ENCODE measurements at regions not wholly inside any gene's neighbourhood (a gene's known extent, or its start where the extent isn't known, plus 50 kb on each side); places are given as distances from the start of the nearest gene placed in this dataset.

DNA sequence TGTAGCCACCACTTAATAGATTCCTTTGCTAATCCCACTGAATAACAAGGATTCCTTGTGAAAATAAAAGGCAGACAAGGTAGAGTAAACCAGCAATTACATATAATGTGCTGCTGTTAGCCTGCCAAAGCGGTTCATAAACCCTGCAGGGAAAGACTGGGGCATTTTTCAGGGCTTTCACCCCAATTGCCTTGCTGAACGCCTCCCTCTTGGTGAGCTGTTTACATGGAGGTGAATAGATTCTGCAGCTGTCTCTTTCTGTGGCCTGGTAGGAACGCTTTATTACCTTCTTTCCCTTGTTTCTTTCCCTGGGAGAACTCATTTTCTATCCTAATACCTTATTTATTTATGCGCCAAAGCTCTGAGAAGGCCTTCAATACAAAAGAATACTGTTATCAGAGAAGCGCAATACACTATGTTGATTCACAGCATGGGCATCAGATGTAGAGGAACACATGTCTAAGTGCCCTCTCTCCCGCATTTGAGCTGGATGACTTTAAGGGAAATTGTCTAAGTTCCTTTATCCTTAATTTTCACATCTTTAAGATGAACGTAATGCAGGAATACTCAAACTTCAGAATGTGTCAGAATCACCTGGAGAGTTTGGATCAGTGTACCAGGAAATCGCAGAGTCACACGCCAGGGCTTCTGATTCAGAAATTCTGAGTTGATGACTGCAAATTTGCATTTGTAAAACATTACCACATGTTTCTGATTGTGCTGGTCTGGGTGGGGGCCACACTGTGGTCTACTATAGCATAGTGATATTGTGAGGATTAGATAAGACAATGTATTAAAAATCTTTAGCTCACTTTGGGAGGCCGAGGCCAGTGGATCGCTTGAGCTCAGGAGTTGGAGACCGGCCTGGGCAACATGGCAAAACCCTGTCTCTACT, 1203.8 kb downstream of the SORCS3 start:
- DNase-seq = no peak

DNA sequence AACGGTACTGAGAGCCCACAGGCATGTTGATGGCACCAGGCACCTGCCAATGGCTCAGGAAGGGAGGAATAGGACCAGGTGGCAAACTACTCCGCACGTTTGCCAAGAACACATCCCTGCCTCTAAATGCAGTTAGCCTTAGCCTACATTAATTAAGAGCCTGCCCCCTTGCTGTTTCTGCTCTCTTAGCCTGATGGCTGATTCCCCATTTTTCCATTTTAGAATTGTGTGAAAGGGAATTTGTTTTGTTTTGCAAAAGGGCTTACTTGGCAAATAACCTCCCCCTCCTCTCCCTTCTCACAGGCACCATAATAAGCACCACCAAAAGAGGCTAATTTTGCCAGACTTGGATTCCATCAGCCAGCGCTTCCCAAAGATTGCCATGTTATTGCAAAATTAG, 1203.2 kb downstream of the SORCS3 start:
- DNase-seq = no peak

DNA sequence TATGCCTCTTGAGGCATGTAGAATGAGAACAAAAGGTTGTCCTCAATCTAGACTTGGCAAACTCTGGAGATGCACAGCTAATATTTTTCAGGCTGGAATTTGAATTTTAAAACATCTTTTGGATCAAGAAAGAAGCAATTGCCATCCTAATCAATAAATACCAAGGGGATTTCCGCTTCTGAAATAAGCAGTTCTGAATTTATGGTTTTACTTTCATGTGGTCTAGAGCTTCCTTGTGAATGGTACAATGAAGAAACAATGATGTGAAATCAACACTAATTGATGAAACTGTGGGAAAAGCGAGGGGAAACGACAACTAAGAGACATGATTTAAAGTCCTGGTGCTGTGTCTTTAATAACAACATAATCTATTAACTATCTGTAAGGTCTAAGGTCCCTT, 1202.7 kb downstream of the SORCS3 start:
- DNase-seq = no peak

DNA sequence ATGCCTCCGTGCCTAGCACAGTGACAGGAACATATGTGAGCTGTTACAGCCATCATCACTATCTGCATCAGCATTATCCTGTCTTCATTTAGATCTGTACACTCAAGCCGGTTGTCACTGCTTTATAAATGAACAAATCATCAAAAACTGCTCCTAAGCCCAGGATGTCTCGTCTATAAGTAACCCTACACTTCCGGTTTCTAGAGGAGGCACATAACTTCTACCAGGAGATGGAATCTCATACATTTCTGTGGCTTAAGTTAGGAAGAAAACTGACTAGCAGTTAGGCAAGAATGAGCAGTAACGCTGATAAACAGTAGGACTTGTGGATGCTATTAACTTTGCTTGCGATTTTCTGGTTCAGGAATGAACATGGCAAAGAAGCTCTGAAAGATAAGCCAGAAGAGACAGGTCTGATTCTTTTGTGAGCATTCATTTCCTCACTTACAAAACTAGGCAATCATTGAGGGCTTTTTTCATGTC, 1199.2 kb downstream of the SORCS3 start:
- DNase-seq = no peak

DNA sequence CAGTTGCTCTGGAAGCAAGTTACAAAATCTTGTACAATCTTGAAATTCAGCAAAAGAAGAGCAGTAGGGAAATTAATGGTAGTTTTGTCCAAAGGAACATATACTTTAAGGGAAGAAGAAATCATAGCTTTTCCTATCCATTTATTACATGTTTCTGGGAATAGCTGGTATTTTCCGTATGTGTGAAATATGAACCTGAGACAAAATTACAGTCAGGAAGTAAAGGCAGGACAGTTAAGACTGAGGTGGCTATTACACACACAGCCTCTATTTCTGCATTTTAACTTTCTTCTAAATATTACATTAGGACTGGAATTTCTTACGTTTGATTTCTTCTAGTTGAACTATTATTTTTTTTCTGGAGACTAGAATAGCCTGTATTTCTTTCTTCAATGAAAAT, 1197.3 kb downstream of the SORCS3 start:
- DNase-seq = no peak

DNA sequence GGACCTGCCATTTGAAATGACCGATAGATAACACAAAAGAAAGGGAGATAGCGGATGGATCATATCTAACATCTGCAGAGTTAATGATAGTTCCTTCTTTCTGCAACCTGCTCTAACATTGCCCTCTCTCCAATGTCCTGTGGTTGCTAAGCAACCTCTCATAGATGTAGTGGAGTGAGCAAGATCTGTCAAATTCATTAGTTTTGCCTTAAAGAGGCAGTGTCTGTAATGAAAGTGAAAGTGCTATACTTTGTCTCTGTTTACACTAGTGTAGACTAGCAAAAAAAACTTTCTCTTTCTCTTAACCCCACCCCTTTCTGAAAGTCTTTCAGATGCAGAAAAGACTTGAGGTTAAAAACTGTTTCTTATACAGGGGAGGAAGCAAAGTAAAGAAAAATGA, 1196.9 kb downstream of the SORCS3 start:
- no peak for DNase-seq

DNA sequence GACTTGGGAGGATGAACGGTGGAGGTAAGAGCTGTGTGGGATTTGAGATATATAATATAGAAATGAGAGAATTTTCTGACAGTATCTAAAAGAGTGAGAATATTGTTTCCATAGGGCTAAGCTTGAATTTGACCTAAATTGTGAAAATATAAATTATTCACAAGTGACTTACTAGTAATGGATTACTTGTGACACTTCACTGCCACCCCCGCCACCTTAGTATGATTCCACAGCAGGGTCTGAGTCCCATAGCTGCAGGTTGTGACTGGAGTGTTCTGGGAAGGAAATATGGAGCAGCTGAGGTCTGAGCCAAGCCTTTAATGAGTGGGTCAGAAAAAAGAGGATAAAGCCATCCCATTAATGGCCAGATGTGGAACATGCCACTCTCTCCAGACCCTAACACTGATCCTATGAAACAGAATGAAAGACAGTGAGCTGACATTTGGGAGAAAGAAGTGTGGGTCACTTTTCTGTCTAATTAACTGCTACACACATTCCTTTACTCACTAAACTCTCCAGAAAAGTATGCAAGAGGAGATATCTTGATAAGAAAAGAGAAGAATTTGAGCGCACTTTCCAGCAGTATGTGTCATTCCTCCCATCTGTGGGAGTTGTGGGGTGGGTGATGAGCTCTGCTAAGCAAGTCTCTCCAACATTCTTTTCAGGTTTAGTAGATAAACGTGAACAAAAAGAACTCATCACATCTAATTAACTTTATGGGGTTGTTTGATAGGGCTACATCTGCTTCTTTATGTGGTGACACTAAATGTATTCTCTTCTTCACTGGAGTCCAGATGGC, 1193.4 kb downstream of the SORCS3 start:
- no peak for DNase-seq

DNA sequence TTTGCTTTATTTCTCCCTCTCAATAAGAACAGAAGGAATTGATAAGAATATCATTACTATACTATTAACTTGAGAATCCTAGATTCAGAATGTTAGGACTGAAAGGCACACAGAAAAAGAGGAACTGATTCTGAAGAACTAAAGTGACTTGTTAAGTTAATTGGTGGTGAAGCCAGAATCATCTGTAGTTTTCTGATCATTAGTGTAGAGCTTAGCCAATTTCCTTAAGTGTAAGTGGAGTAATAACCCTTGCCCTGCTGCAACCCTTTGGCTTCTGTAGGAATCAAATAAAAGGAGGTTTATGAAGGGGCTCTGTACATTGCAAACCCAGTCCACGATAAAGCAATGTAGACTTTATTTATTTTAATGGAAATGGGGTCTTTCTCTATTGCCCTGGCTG, 1186.0 kb downstream of the SORCS3 start:
- DNase-seq = no peak

DNA sequence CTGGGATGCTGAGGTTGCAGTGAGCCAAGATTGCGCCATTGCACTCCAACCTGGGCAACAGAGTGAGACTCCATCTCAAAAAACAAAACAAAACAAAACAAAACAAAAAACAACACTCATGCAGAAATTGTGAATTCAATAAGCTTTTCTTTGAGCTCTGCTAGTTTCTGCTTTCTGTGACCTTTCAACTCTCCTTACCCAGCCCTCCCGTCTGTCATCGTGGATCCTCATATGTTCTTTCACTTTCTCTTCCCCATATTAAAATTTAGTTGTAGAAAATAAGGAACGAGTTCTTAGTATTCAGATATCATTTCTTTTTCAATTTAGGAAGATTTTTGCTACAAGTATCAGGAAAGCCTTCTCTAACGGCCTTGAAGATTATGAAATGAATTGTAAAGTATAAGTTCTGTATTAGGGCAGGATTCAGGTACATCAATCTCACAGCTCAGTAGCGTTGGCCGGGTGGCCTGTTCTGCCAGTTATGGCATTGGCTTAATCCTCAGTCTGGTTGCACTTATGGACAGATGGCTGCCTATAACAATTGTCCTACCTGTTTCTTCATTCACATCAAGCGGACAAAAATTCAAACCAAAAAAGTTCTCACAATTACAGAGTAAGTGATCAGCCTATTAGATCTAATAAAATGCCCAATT, 1167.0 kb downstream of the SORCS3 start:
- DNase-seq = no peak

DNA sequence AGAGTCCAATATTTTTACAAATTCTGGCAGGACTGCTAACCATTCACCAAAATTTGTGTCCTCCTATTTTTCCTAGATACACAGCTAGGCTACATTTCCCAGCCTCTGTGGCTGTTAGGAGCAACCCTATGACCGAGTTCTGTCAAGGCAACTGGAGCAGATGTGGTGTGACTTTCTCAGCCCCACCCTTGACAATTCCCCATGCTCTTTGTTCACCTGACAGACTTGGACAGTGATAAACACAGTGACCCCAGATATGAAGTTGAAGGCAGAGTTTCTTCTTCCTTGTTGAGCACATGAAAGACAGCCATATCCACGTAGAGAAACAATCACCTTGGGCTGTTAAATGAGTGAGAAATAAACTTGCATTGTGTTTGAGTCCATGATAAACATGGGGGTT, 1162.1 kb downstream of the SORCS3 start:
- DNase-seq = no peak

DNA sequence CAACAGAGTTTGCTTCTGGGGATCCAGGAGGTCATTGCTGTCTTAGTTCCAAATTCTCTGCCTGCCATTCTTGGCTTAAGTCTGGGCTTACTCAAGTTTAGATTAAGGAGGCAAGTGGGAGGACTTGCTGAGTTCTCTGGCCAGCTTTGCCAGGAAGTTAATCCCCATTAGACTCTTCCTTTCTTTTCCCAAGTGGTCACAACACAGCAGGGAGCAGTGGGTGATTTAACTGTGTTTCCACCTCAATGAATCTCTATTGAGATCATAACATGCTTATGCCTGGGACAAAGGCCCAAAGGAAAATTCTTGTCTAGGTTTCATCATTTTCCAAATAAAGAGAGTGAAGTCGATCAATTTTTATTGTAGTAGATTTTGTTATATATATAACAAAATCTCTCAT, 1159.6 kb downstream of the SORCS3 start:
- no peak for DNase-seq

DNA sequence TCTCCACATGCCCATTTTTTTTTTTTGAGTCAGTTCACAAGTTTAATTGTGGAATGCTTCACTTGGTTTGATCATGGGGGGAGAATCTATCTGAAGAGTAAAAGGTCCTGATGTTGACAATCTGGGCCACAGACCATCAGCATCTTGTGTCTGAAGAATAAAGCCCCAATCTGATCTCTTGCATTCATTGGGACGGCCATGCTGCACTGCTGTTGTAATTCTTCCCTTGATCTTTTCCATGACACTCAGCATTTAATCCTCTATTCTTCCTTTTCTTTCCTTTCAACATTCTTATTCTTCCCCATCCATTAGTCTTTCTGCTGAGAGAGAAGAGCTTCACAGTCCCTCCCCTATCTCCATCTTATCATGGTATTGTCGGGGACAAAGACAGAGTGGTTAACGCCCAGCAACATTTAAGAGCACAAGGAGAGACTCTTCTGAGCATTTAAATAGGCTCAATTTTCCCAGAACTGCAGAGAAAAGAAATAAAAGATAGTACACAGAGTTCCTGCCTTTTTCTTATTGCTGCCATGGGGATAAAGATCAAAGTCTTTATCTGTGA, 1157.3 kb downstream of the SORCS3 start:
- no peak for DNase-seq

DNA sequence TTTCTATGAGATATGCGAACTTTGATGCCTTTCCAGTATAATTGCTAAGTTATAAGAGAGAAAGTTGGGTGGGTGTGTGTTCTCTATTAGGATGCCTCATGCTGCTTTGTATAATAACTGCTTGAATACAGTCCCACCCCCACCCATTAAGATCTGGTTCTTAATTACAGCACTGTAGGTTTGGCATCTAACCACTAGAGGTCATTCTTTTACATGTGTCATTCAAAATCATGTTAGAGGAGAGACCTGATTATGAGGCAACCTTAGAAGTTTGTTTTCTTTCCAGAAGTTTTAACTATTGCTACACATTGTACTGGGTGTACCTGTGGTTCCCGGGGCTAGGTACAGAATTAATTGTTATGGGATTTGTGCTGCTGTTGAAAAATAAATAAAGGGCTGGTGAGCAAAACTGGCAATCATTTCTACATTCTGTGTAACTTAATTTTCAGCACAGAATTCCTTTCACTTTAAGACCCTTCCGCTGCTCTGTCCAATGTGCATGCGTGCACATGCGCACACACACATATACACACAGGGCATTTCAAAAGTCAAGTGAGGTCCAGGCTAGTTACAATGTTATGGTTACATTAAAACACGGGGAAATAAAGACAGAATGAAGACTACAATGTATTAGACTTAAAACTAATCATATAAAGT, 1156.3 kb downstream of the SORCS3 start:
- no peak for DNase-seq

DNA sequence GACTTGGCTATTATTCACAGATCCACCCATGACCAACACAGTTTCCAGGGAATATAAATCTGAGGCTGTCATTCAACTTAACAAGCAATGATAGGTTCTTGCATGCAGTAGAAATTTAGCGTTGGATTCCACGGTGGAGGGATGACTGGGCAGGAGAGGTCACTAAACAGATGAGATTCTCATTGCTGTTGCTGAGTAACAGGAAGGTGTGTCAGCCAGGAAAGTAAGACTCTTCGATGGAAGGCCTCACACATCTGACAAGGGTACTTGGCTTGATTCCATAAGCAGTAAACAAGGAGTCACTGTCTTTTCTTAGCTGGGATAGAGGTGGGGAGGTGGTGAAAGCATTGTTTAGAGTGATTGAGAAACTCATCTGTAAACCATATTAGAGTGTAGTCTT, 1152.0 kb downstream of the SORCS3 start:
- DNase-seq = no peak

DNA sequence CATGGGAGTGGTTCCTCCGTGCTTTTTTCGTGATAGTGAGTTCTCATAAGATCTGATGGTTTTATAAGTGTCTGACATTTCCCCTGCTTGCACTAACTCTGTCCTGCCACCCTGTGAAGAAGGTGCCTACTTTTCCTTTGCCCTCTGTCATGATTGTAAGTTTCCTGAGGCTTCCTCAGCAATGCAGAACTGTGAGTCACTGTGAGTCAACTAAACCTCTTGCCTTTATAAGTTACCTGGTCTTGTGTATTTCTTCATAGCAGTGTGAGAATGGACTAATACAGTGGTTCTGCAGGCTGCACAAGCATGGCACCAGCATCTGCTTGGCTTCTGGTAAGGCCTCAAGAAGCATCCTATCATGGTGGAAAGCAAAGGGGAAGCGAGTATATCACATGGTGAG, 1144.6 kb downstream of the SORCS3 start:
- no peak for DNase-seq

DNA sequence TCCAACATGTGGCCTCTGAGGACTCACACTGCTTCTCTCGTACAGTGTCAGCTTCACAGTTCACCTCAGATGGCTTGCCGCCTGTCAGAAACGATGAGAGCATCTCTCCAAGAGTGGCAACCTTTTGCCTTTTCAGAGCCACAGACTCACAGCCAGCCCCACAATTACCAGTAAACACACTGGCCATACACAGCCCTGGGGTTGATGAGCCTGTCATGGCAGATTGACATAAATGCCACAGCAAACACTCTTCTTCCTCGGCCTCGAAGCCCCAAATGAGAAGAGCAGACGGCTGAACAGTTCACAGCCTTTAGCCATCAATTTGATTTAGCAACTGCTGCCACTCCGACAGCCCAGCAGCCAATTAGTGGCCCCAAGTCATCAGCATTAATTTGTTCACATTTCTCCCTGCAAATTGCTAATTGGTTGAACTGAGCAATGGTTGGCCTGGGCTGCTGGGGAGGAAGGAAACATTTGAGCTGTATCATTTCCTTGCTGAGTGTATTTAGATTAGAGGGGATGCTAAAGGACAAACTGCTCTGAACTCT, 1142.9 kb downstream of the SORCS3 start:
- no peak for DNase-seq

DNA sequence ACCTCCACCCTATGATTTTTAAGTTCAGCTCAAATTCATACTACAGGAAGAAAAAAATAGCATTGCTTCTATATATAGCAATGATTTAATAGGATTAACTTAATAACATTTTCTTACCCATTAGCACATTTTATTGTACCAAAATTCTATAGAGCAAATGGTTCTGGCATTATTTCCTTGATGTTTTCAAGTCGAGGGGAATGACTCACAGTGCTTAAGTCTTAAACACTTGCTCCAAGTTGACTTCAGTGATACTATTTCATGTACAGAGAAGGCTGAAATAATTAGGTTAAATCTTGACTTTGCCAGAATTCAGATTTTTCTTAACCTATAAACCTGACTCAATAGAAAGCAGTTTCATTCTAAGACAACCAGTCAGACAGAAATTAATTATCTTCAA, 1133.8 kb downstream of the SORCS3 start:
- DNase-seq = no peak

DNA sequence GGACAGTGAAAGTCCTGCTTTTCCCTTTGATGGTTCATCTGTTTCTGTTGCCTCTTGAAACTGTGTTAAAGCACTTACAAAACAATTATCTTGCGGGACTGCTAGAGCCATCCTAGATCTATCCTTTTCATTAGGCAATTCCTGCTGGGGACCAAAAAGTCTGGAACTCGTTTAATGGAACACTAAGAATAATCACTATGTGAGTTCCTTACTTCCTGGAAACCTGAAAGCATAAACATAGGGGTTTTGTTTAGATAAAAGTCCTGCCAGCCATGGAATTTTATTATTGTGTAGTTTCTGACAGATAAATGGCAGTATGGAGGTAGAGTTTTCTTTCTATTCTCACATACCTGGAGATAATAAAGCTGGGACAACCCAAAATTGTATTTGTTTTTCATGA, 1133.3 kb downstream of the SORCS3 start:
- DNase-seq = no peak

DNA sequence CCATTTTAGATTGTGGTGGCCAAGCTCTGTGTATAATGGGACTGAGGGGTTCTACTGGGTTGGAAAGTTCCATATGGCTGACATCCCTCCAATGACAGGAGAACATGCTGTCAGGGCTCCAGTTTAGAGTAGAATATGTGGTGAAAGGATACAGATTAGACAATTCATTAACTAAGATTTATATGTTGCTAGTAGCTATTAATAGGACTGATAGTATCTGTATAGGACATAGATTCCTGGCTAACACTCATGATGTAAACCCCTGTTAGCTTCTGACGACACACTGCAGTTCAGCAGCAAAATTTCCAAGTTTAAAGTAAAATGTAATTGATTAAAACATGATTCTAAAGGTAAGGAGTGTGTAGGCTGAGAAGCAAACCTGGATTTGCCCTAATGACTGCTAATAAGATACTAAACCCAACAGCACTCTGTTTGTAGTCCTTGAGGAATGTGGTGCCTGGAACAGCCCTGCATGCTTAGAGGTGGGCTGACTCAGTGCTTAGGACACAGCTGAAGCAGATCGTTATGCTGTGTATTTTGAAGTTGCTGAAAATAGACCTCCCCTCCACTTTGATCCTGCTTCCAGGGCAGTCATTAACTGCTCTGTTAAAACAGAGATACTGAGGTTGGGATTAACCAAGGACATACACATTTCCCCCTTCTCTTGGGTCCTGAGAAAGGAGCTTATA, 1129.6 kb downstream of the SORCS3 start:
- DNase-seq = no peak

DNA sequence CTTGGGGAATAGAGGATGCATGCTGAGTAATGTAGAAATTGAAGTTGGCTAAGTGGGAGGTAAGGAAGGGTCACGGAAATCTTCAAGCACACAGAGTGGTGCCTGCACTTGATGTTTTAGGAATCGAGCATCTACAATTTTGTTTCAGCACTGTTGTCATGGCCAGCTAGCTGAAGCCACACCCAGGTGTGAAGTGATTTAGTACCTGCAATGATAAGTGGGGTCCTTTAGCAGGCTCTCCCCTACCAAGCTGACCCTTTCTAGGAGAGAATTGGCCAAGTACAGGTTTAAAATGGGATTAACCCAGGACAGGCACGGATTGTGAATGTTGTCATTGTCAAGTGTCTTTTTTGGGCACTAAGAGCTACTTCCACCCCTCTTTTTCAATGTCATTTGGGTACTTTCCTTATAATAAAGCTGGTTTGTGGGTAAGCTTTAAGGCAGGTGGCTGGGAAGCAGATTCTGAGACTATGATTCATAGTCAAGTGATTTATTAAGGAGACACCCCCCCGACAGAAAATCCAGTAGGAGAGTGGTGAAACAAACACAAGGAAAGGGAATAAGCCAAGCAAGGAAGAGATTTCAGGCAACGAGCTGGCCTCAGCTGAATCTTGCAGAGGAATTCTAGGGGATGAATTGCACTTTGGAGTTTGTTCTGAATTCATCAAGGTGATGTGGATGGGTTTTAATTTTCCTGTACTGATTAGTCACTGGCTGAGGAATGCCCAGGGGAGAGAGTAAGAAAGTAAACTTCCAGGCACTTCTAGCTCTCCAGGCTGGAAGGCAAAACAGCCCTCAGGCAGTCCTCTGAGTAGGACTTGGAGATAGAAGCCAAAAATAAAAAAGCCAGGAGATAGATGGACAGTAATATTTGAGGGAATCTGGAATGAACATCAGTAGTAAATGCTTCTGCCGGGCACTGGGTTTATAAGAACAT, 1128.4 kb downstream of the SORCS3 start:
- DNase-seq = no peak

DNA sequence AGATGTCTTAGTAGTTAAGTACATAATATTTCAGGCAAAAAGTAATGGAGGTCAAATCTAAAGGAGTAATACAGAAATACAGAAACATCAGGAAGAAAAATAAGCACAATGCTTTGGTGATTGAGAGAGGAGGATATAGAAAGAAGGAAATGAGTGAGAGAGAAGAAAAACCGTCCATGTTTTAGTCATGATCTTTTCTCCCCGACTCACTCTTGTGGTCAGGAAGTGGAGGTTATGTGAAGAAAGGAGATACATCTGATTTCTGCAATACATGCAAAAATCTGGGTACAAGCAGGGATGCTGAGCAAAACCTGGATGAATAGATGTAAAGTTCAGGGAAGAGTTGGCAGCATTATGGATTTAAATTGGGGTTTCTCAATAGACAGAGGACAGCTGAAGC, 1122.5 kb downstream of the SORCS3 start:
- DNase-seq = no peak

All from DMS 273 treated with DMSO at 0.1 percent for 48 hours (cell line).